A204.1 (cell line): ENCODE measurements at regions not wholly inside any gene's neighbourhood (a gene's known extent, or its start where the extent isn't known, plus 50 kb on each side); places are given as distances from the start of the nearest gene placed in this dataset.
"Not testable (repeated sequence)": the region's sequence is repeated elsewhere in the genome, so short reads cannot be mapped to it uniquely, and the experiment has no call there.

Source experiments
- FAIRE-seq: peaks from 2 replicates; lab custom pipeline; 2012; peaks lifted over from hg19 to GRCh38; lab: Jason Lieb, UNC

DNA sequence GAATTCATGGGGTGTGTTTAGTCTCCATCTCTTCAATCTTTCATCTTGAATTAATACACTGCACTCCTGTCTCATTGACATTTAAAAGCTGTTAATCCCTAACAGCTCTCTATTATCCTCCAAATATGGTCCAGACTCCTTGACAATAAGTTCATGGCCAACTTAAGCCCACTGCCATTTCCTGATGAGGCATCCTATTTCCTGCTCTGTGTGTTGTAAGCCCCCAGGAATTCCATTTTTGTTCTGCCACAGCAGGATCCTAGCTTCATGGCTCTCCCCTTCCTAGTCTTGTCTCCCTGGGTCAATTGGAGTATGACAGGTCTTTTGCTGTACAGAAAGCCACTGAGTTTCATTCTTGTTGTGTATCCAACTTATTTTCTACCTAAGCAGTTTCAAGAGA is 218.8 kb downstream of the OTUD1 start:
- no peak for FAIRE-seq

DNA sequence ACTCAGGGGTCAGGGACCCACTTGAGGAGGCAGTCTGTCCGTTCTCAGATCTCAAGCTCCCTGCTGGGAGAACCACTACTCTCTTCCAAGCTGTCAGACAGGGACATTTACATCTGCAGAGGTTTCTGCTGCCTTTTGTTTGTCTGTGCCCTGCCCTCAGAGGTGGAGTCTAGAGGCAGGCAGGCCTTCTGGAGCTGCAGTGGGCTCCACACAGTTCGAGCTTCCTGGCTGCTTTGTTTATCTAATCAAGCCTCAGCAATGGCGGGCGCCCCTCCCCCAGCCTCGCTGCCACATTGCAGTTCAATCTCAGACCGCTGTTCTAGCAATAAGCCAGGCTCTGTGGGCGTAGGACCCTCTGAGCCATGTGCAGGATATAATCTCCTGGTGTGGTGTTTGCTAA is 233.0 kb downstream of the OTUD1 start:
- not testable (repeated sequence) for FAIRE-seq

DNA sequence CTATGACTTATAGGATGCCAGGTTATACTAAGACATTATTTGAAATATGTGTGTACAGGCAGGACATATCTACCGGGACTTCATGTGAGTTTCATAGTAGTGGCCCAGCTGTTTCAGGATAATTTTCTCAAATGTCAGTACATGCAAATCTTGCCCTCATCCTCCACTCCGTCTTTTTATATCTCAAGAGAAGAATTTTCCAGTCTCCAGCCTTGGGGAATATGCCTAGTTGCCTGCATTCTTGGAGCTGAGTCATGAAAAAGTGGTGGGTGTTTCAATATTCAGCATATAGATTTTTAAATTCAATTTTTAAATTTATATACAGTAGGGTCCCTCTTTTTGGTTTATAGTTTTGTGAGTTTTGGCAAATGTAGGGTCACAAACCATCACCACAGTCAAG is 236.7 kb downstream of the OTUD1 start:
- no peak for FAIRE-seq

DNA sequence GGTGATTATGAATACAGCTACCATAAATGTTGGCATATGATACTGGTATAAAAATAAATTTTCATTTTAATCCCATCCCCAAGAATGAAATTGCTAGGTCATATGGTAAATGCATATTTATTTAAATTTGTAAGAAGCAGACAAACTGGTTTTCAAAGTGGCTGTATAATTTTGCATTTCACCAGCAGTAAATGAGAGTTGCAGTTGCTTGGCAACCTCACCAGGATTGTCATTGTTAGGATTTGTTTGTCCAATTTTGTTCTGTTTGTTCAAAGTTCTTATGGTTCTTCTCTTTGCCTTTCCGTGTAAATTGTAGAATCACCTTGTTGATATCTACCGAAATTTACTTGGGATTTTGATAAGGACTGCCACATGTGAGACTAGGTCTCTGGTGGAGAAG is 237.4 kb downstream of the OTUD1 start:
- no peak for FAIRE-seq

DNA sequence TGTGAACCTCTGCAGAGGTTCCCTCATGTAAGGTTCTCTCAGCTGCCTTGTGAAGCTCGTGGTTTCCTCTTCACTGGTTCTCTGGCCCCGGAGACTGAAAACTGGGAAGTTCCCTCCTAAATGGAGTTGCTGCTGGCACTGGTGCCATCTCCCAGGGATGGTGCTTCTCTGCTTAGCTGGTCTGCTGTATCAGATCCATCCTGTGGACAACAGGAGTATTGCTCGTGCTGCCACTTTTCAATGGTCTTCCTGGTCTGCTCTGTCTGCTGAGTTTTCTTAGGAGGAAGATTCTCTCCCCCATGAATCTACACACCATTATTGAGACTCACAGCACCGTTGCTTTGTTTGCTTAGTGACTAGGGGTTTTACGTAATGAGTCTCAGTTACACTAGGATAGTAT is 247.8 kb downstream of the OTUD1 start:
- FAIRE-seq, result no peak

DNA sequence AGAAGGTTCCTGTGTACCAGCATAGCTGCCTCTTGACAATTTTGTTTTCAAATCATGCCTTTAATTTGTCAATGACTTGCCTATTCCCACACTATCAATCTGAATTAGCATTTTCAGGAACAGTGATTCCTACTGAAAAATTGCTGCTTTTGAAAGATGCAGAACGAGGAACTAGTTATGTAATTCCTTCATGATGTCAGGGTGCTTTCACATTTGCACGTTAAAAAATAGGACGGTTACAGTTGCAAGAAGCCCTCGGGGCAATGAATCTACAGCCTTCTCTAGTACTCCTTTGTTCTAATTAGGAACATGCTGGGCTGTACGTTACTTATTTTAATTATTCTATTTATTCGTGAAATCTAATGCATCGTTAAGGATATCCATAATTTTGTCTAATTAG is 253.9 kb downstream of the OTUD1 start:
- no peak for FAIRE-seq

DNA sequence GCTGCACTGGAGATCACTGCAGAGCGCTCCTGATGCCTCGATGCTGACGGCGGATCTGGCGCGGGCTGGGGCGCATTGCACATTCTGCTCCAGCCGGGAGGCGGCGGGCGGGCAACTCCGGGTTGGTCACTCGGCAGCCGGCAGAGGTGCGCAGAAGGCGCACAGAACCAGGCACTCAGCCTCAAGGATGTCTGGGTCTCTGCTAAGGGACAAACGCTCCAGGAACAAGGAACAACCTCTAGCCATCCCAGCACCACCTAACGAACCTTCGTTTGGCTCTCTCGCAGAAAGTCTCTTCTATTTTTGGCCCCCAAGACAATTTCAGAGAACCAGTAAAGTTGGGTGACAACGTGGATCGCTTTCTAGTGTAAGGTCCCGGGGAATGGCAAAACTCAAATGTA is 254.6 kb downstream of the OTUD1 start:
- no peak for FAIRE-seq

DNA sequence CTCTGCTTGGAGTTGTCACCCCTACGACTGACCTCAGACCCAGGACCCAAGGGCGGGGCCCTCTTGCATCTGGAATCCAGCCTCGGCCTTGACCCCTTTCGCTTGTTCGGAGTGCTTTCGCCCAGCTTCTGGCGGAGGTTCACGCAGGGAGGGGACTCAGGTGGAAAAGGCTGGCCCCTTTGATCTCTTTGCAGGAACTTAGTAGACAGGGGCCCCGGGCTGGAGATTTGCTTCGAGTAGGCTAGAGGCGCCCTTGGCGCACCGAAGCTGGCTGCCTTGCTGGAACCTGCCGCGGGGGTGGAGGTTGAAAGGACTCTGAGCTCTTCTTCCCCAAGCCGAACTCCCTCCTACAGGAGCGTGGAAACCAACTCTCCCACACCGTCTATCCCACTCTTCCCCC is 255.1 kb downstream of the OTUD1 start:
- no peak for FAIRE-seq

DNA sequence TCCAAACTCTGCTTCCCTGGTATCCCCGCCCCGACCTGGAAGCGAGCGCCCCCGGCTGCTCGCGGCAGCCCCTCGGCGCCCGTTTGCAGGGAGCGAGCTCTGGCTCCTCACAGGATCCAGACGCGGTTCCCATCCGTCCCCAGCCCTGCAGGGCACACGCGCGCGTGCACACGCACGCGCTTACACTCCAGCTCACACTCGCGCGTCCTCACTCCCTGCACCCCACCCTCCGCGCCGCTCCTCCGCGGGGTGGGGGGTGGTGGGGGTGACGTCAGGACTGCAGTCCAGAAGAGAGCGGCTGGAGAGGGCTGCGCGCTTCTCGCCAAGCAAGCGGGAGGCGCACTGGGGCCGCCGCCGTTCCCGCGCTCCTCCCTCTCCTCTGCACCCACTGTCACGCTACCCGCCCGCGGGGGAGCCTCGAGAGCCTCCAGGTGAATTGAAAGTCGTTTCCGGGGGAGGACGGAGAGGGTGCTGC is 255.6 kb downstream of the OTUD1 start:
- FAIRE-seq, result no peak

DNA sequence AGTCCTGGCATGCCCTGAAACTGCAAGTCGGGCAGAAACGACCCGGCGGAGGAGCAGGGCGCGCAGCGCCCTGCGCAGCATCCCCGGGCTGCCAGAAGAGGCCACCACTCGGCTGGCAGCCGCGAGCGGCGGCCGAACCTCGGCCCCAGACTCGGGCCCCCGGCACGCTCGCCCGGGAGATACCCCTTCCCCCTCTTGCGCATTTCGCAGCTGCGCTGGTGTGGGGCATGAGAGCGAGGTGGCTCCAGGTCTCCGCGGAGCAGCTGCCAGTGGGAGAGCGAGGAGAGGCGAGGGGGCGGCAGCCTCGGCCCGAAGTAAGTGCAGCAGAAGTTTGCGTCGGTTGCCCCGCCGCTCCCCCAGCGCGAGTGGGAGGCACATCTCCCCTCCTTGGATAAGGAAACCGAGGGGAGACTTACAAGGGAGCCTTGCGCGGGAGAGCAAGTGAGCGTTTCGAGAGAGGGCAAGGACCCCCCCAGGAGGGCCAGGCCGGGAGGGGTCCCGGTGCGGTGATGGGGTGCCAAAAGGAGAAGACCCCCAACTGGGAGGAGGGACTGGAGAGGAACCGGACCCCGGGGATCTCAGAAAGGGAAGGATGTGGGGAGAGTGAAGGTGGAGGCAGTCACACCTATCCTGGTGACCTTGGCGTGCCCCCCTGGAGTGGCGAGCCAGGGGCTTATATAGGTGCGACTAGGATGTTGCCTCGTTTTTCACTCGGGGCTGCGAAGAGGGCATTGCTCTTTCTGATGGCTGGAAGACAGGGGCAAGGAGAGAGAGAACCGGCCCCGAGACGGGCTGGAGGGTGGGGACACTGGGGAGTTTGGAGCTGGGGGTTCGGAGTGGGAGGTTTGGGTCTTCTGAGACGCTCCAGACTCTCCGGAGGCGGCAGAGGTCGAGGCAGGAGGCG is 256.3 kb downstream of the OTUD1 start:
- no peak for FAIRE-seq

DNA sequence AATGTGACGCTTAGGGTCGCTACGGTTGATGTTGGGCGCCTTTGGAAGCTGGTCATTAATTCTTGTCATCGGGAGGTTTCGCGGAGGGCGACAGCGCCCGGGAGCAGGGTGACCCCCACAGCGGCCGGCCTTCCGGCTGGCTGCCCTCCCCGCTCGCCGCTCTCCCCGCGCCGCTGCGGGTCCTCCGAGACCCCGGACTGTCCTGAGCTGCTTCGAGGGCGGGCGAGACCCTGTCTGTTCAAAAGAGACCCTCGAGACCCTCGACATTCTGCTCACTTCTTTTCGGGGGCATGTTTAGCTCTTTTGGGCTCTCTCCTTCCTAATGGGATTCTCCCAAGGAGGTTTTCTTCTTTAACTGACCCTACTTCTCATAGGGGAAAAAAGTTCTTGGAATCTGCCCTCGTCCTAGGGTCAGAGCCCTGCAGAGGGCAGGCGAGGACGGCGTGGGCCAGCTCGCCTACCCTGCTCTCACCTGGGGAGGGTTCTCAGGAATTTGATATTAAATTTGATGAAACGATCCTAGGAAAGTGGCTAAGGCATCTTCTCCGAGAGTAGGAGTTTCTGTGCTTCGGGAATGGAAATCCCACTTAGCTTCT is 257.0 kb downstream of the OTUD1 start:
- FAIRE-seq, result no peak

DNA sequence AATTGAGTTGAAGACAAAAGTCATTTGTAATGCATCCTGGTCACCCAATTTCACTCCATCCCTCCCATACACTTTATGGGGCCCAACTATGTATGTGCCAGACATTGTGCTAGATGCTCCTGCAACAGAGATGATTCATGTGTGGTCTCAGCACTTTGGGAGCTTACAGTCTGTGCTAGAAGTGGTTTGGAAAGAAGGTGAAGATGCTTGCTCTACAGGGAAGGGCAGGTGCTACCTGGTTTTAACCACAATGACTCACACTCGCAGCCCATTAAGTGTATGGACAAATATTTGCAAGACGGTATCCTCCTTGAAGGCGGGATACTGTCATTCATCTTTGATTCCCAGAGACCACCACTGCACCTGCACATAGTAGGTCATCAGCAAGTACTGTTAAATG is 257.6 kb downstream of the OTUD1 start:
- no peak for FAIRE-seq

DNA sequence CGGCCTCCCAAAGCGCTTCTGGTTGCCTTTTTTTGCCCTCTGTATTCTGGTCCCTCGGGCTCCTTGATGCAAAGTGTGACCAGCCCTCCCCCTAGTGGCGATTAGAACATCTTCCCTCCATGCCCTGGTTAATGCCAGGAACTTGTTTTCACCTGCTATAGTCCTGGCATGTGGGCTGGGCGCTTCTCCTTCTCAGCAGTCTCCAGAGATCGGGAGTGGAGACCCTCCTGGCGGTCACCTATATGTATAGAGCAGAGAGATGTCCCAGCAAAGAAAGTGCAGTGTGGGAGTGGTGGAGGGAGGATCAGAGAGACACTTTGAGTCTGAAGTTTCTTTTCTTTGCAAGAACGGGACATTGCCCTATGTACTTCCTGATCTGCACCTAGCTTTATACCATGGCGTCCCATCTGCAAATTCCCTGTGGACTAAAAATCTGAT is 264.1 kb downstream of the OTUD1 start:
- no peak for FAIRE-seq

DNA sequence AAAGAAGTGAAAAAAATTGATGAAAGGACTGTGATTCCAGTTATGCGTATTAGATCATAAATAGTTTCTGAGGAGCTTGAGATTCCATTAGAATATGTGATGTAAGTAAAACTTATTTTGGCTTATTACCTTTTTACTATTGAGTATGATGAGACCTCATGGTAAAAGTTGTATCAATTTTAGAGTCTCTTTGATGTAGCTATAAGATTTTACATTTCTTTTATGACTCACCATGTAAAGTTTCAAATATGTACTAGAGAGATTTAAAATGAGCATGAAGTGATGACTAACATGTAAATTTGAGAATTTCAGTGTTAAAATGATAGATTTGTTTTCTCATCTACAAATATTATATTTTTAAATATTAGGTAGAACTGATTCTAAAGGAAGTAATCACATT is 276.5 kb downstream of the OTUD1 start:
- no peak for FAIRE-seq

DNA sequence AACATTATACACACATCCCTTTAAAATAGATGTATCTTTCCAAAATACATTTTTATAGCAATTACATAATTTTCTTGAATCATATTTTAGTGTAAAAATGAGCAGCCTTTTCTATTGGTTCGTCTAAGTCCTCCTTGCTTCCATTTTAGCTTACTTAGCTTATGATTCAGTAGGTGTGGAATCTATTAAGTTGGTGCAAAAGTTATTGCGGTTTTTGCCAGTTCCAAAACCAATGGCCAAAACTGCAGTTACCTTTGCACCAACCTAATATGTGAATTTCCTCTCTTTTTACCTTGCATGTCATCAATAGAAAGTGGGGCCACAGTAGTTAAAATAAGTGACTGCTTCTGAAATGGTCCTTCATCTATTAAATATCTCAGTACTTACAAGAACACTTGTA is 279.0 kb downstream of the OTUD1 start:
- no peak for FAIRE-seq

DNA sequence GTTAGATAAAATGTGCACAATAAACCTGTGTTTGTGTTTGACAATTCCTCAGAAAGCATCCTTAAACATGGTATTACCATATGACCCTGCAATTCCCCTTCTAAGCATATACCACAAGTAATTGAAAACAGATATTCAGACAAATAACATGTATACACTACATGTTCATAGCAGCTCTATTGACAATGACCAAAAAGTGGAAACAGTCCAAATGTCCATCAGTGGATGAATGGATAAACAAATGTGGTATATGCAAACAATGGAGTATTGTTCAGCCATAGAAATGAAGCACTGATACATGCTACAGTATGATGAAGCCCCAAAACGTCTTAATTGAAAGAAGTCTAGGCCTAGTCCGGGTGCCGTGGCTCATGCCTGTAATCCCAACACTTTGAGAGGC is 280.1 kb downstream of the OTUD1 start:
- no peak for FAIRE-seq

DNA sequence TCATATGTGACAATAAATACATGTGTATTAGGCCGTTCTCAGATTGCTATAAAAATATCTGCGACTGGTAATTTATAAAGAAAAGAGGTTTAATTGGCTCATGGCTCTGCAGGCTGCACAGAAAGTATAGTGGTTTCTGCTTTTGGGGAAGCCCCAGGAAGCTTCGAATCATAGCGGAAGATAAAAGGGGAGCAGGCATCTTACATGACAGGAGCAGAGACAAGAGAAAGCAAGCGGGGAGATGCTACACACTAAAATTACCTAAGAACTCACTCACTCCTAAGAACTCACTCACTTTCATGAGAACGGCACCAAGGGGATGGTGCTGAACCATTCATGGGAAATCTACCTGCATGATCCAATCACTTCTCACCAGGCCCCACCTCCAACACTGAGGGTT is 284.9 kb downstream of the OTUD1 start:
- no peak for FAIRE-seq

DNA sequence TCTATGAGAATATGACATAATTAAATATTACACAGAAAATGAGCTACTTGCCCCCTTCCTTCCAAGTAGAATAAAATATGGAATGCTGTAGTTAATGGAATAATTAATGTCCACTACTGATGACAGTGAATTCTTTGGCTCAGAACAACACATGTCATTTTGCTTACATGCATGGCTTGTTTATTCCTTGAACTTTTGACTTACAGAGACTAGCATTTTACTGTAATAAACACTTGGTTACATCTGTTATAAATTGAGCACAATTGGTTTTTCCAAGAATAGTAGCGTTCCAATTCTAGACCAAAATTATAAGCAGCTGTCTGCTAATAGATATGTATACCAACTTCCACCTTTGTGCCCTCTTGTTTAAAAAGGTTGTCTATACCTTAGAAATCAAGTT is 286.7 kb downstream of the OTUD1 start:
- FAIRE-seq, result no peak

DNA sequence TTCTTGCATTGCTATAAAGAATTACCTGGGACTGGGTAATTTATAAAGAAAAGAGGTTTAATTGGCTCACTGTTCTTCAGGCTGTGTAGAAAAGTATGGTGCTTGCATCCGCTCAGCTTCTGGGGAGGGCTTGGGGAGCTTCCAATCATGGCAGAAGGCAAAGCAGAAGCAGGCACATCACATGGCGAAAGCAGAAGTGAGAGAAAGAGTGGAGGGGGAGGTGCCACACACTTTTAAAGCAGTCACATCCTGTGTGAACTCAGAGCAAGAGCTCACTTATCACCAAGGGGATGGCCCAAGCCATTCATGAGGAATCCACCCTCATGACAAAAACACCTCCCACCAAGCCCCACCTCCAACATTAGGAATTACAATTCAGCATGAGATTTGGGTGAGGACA is 303.5 kb downstream of the OTUD1 start:
- no peak for FAIRE-seq

DNA sequence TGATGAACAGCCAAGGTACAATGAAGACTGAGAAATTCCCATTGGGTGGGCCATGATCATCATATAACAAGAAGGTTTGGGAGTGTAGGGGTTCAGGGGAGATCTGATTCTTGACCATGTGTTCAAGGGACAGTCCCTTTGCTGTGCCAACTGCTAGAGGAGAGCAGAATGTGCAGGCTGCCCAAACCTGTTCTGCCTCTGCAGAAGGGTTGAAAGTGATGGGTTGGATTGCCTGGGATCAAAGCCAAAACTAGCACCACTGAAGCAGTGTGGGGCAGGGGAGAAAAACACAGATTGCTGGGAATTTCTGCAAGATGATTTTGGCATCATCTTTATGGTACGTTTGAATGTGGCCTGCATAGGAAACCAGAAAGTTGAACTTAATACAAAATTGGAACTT is 303.9 kb downstream of the OTUD1 start:
- no peak for FAIRE-seq

DNA sequence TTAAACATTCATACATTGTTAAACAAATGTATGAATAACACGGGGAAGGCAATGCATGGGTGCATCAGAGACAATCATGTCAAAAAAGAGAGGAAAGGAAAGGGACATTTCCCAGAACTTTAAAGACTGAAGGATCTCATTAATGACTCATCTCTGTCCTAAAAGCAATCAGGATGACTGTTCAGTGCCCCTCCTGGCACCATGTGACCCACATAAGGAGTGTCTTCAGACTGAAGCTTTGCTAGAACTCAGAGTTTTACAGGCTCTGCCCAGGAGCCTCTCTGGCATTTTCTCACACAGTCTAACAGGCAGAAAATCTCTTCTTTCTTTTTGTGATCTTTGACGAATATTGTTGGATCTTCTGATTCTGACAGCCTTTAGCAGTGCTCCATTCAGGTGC is 315.3 kb downstream of the OTUD1 start:
- no peak for FAIRE-seq

DNA sequence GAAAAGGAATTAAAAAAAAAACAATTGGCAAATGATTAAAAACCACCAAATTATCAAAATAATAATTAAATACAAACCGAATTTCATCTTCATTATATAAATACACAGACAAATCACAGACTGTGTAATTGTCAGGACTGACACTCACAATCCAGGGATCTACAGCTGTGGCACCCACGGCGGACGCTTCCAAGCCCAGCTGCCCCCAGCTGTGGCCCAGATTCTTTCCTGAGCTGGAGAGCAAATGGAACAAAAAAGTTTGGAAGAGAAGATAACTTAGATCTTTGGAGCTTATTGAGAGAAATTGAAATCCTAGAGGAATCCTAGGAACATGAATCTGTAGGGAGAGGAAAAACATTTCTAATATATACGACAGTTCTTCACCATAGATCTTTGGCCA is 316.1 kb downstream of the OTUD1 start:
- no peak for FAIRE-seq

DNA sequence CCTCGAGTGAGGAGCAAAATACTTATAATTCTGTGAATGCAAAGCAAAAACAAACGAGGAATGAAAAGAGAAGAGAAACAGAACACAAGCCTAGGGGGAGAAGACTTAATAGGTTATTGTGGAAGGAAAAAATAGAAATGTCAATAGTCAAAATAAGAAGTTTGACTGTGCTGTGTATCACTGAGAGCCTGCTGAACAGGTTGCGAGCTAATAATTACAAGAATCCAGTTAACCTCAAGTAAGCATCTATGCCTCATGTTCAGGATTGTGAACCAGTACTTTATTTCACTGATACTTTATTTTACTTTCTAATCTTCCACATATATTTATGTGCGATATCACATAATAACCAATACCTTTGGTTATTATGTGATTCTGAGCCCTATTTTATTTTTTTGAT is 316.7 kb downstream of the OTUD1 start:
- no peak for FAIRE-seq

DNA sequence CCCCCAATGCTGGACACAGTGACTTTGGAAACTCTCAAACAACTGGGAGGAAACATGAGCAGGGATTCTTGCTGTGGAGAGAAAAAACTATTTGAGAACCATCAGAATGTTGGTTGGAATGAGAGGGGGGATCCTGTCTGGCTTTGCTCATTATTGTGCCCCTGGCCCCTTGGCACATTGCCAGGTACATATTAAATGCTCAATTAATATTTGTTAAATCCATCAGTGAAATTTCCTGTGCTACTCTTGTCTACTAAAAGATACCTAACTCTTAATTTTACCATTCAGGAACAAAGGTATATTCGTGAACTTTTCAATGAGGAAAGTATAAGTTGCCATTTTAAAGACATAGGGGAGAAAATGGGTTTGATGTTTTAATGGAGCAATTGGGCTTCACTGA is 329.4 kb downstream of the OTUD1 start:
- no peak for FAIRE-seq
